Panc1 (cell line): ENCODE measurements at regions not wholly inside any gene's neighbourhood (a gene's known extent, or its start where the extent isn't known, plus 50 kb on each side); places are given as distances from the start of the nearest gene placed in this dataset.

Source experiments
- ATAC-seq: fragments of 200-7000 bp; cut with Tn5 transposase; 2 replicates; pipeline ENCODE4 v1.9.1; 2020; ENCODE audit warnings: mild to moderate bottlenecking, moderate library complexity
- BruUV-seq: library from RNA; stranded (reverse); fragments of 400-500 nt; replicated peaks from 2 replicates; lab custom pipeline; 2021; lab: Mats Ljungman, UMichigan
- CTCF ChIA-PET: fragments of 300-600 bp; sonication (Branson Sonifier 250); formaldehyde crosslinking; loops from one replicate; lab custom pipeline; 2022; ENCODE audit warnings: antibody characterized with exemption; lab: Charles Lee
- POLR2A ChIA-PET: fragments of 300-600 bp; sonication (Branson Sonifier 250); formaldehyde crosslinking; loops from one replicate; lab custom pipeline; 2022; ENCODE audit warnings: antibody characterized with exemption; lab: Charles Lee
- DNase-seq: peaks from one replicate; pipeline ENCODE4 v3.0.0-alpha.2; 2010; ENCODE audit warnings: low read depth, low spot score
- H3K27ac ChIP-seq: 2 replicates; pipeline ENCODE4 v1.5.1; 2011; ENCODE audit warnings: mild to moderate bottlenecking, low read length, inconsistent platforms
- H3K27me3 ChIP-seq: fragments of 200-500 bp; sonication (Bioruptor generic); 2 replicates; pipeline ENCODE4 v1.6.0; 2014; ENCODE audit warnings: low read length, inconsistent platforms; ENCODE audit not compliant: control insufficient read depth, insufficient read depth
- H3K36me3 ChIP-seq: fragments of 200-500 bp; sonication (Bioruptor generic); 2 replicates; pipeline ENCODE4 v1.5.1; 2014; ENCODE audit warnings: inconsistent platforms, mild to moderate bottlenecking, low read length, moderate library complexity; ENCODE audit not compliant: control insufficient read depth, insufficient read depth
- H3K4me1 ChIP-seq: 2 replicates; pipeline ENCODE4 v1.5.1; 2011; ENCODE audit warnings: inconsistent platforms, mild to moderate bottlenecking, low read length, moderate library complexity; ENCODE audit not compliant: control insufficient read depth, insufficient read depth
- H3K4me3 ChIP-seq, 2 experiments: 2 replicates each; pipeline ENCODE4 v1.5.1; 2011 to 2012; ENCODE audit warnings: low read depth in 2 of 2, low read length in 2 of 2, mild to moderate bottlenecking in 2 of 2, inconsistent platforms in 1 of 2, moderate library complexity in 1 of 2
- H3K9me3 ChIP-seq: fragments of 200-500 bp; sonication (Bioruptor generic); 2 replicates; pipeline ENCODE4 v1.5.1; 2014; ENCODE audit warnings: low read depth, mild to moderate bottlenecking, inconsistent platforms, low read length, moderate library complexity; ENCODE audit not compliant: control insufficient read depth, insufficient read depth
- POLR2AphosphoS5 ChIP-seq: IDR thresholded peaks from 2 replicates; pipeline ENCODE4 v1.6.1; 2012; ENCODE audit warnings: mild to moderate bottlenecking, low read depth, low read length, moderate library complexity
- SIN3A ChIP-seq: IDR thresholded peaks from 2 replicates; pipeline ENCODE4 v1.6.1; 2012; ENCODE audit warnings: low read depth, mild to moderate bottlenecking, low read length, moderate library complexity, borderline replicate concordance; ENCODE audit not compliant: insufficient read depth
- TCF7L2 ChIP-seq: IDR thresholded peaks from 2 replicates; pipeline ENCODE4 v1.6.1; 2011; ENCODE audit warnings: mild to moderate bottlenecking, low read depth, low read length, inconsistent platforms
- in situ Hi-C: cut with HindIII; loops from 2 replicates; pipeline ENCODE4 v1.10.0; 2016; ENCODE audit warnings: low sequenced_read_pairs, low pct_unique_long_range_greater_than_20kb
- intact Hi-C: fragments of 100-400 bp; cut with micrococcal nuclease; formaldehyde crosslinking; loops from one replicate; pipeline ENCODE4 v1.10.0; 2022; ENCODE audit not compliant: unreplicated experiment
- TF ChIP-seq, protein P1 (sequence below): fragments of 450-650 bp; IDR thresholded peaks from 2 replicates; pipeline ENCODE4 v1.5.1; 2017; ENCODE audit warnings: mild to moderate bottlenecking
- TF ChIP-seq, protein P2 (sequence below), 2 experiments: IDR thresholded peaks; 2 replicates each; pipeline ENCODE4 v1.6.1; 2011 to 2012; ENCODE audit warnings: low read depth in 2 of 2, control low read depth in 1 of 2, low read length in 1 of 2, mild to moderate bottlenecking in 1 of 2, moderate library complexity in 1 of 2; ENCODE audit not compliant: insufficient read depth in 1 of 2

DNA sequence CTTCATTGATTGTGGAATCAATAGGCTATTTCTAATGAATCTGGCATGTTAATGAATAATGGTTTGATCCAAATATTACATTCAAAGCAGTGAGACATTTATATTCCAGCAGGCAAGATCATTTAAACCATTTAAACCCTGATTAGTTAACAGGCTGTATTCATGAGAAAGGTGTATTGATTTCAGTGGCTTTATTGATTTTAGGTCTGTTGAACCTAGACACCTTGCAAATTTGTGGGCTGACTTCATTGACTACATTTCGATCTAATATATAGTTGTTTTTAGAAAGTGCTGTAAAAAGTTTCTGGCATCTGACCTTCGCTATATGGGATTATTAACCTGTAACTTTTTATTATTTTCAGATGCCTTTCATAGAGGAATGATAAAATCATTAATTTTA lies 900.1 kb upstream of the CITED2 start:
- BruUV-seq: no TSS peak
- H3K9me3 ChIP-seq: 0 out of 2 replicates have a peak, but pooled peaks cover 5% of the 10 kb centered on the region
- intact Hi-C loops: no loop called here
- H3K36me3 ChIP-seq: no peaks in the 10 kb centered on the region
- ATAC-seq: no peak
- TF ChIP-seq, protein P1, sequence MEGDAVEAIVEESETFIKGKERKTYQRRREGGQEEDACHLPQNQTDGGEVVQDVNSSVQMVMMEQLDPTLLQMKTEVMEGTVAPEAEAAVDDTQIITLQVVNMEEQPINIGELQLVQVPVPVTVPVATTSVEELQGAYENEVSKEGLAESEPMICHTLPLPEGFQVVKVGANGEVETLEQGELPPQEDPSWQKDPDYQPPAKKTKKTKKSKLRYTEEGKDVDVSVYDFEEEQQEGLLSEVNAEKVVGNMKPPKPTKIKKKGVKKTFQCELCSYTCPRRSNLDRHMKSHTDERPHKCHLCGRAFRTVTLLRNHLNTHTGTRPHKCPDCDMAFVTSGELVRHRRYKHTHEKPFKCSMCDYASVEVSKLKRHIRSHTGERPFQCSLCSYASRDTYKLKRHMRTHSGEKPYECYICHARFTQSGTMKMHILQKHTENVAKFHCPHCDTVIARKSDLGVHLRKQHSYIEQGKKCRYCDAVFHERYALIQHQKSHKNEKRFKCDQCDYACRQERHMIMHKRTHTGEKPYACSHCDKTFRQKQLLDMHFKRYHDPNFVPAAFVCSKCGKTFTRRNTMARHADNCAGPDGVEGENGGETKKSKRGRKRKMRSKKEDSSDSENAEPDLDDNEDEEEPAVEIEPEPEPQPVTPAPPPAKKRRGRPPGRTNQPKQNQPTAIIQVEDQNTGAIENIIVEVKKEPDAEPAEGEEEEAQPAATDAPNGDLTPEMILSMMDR: no peak
- TF ChIP-seq TCF7L2 (no peak), POLR2AphosphoS5 (no peak), SIN3A (no peak)
- TF ChIP-seq, protein P2, sequence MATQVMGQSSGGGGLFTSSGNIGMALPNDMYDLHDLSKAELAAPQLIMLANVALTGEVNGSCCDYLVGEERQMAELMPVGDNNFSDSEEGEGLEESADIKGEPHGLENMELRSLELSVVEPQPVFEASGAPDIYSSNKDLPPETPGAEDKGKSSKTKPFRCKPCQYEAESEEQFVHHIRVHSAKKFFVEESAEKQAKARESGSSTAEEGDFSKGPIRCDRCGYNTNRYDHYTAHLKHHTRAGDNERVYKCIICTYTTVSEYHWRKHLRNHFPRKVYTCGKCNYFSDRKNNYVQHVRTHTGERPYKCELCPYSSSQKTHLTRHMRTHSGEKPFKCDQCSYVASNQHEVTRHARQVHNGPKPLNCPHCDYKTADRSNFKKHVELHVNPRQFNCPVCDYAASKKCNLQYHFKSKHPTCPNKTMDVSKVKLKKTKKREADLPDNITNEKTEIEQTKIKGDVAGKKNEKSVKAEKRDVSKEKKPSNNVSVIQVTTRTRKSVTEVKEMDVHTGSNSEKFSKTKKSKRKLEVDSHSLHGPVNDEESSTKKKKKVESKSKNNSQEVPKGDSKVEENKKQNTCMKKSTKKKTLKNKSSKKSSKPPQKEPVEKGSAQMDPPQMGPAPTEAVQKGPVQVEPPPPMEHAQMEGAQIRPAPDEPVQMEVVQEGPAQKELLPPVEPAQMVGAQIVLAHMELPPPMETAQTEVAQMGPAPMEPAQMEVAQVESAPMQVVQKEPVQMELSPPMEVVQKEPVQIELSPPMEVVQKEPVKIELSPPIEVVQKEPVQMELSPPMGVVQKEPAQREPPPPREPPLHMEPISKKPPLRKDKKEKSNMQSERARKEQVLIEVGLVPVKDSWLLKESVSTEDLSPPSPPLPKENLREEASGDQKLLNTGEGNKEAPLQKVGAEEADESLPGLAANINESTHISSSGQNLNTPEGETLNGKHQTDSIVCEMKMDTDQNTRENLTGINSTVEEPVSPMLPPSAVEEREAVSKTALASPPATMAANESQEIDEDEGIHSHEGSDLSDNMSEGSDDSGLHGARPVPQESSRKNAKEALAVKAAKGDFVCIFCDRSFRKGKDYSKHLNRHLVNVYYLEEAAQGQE (IDR thresholded peaks at IDR 0.05; ENCODE audit: insufficient read depth in 1 of 2, low read depth in 2 of 2, low read length in 1 of 2): no peak
- POLR2A ChIA-PET: no interaction called here
- no peaks in the 10 kb centered on the region for H3K4me1 ChIP-seq
- H3K27me3 ChIP-seq: no peaks in the 10 kb centered on the region
- in situ Hi-C loops: no loop called here
- no peak for DNase-seq
- H3K4me3 ChIP-seq: no peak overlapping the region
- CTCF ChIA-PET: no interaction called here
- H3K27ac ChIP-seq: no peak overlapping the region

DNA sequence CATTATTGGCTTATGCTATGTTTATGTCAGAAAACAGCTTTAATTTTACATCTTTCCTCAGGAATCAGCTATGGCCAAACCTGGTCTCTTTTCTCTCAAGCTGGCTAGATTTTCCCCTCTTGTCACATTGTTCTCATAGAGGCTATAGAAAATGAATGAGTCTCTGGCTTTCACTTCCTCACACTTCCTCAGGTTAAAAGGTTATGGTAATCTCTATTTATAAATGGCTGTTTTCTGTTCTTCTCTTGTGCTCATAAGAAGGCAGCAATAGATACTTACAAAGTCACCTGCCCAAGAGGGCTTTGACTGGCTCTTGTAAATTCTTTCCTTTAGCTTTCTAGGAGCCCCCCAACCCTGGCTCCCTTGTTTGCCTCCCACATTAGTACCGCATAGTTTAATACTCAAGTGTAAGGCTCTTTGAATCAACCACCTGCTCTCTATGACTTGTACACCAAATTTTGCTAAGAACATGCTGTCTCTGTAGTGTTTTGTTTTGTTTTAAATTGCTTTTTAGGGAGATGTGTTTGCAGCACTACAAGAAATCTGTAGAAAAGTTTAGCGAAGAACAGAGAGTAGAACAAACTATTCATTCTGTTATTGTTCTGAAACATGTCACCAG lies 897.4 kb upstream of the CITED2 start:
- no peak overlapping the region for H3K27ac ChIP-seq
- POLR2A ChIA-PET: no interaction called here
- DNase-seq (no peak), ATAC-seq (no peak)
- no peaks in the 10 kb centered on the region for H3K36me3 ChIP-seq
- BruUV-seq: no TSS peak
- CTCF ChIA-PET: no interaction called here
- TF ChIP-seq TCF7L2 (no peak), SIN3A (no peak), POLR2AphosphoS5 (no peak)
- no peaks in the 10 kb centered on the region for H3K27me3 ChIP-seq
- H3K4me1 ChIP-seq: no peaks in the 10 kb centered on the region
- in situ Hi-C loops: no loop called here
- no peak overlapping the region for H3K4me3 ChIP-seq
- intact Hi-C loops: no loop called here
- H3K9me3 ChIP-seq: peaks cover 13% of the 10 kb centered on the region

DNA sequence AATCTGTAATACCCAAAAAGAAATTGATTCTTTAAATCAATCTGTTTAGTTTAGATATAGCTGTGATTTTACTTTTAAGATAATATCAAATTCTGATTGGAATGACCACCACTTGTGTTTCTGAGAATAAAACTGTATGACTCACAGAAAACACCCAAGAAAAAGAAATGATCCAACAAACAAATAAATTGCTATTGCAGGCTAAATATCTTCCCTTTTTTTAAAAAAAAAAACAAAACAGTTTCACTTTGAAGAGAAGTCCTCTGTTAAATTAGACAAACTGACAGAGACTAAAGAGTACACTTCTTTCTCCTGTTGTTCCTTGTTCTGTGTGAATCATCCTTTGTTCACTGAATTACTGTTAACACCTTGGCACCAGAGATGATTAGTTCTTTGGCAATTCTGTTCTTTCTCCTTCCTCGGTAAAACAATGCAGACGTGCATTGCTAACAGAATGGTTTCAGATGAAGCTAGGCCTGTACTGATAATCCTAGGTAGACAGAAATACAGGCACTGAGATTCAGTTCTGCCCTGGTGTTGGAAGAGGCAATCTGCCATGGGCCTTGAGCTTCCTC lies 895.2 kb upstream of the CITED2 start:
- Histone ChIP-seq H3K36me3 (no peaks in the 10 kb centered on the region), H3K9me3 (peaks cover 11% of the 10 kb centered on the region), H3K4me1 (no peaks in the 10 kb centered on the region), H3K4me3 (no peak overlapping the region), H3K27me3 (no peaks in the 10 kb centered on the region), H3K27ac (peak overlapping the region; percentile 41; the same call in 1 of the 2 replicates)
- BruUV-seq: no TSS peak
- ChIA-PET CTCF (no interaction called here), POLR2A (no interaction called here)
- no peak for ATAC-seq
- intact Hi-C loops: no loop called here
- TF ChIP-seq POLR2AphosphoS5 (no peak), TCF7L2 (no peak), SIN3A (no peak)
- TF ChIP-seq, protein P1: no peak
- TF ChIP-seq, protein P2 (IDR thresholded peaks at IDR 0.05; ENCODE audit: insufficient read depth in 1 of 2, low read depth in 2 of 2, low read length in 1 of 2): no peak
- in situ Hi-C loops: no loop called here
- DNase-seq: no peak
